ENCODE measurements at regions not wholly inside any gene's neighbourhood (a gene's known extent, or its start where the extent isn't known, plus 50 kb on each side); places are given as distances from the start of the nearest gene placed in this dataset.

- TF ChIP-seq ZBTB10 (CRISPR knock-in tag; IDR thresholded peaks at IDR 0.05; ENCODE audit: borderline replicate concordance) (no peak), RARA (CRISPR knock-in tag; IDR thresholded peaks at IDR 0.05) (peak; percentile 14; the same call in 1 of the 2 replicates), ZBTB1 (CRISPR knock-in tag; IDR thresholded peaks at IDR 0.05; ENCODE audit: borderline replicate concordance) (no peak), HNRNPH1 (optimal IDR thresholded peaks at IDR 0.05; ENCODE audit: low read depth, low read length) (no peak), RNF2 (conservative IDR thresholded peaks at IDR 0.05; ENCODE audit: low read depth) (no peak; the same call in 1 of the 2 replicates), HDAC1 (CRISPR knock-in tag; IDR thresholded peaks at IDR 0.05) (peak; percentile 27; the same call in 1 of the 2 replicates), ZNF558 (CRISPR knock-in tag; IDR thresholded peaks at IDR 0.05; ENCODE audit: borderline replicate concordance) (no peak), FOXP4 (CRISPR knock-in tag; IDR thresholded peaks at IDR 0.05) (no peak; the same call in 1 of the 2 replicates), ZNF780A (CRISPR knock-in tag; IDR thresholded peaks at IDR 0.05) (no peak), CREB1 (IDR thresholded peaks at IDR 0.05) (peak; percentile 61), CREB1 (CRISPR knock-in tag; IDR thresholded peaks at IDR 0.05) (no peak), TEAD2 (CRISPR knock-in tag; IDR thresholded peaks at IDR 0.05) (no peak), ZNF644 (CRISPR knock-in tag; IDR thresholded peaks at IDR 0.05; ENCODE audit: low read depth) (0 out of 2 replicates have a peak, but pooled peaks have one; percentile 49), KLF13 (CRISPR knock-in tag; IDR thresholded peaks at IDR 0.05) (no peak), ZNF605 (CRISPR knock-in tag; IDR thresholded peaks at IDR 0.05) (no peak), SALL1 (CRISPR knock-in tag; IDR thresholded peaks at IDR 0.05) (peak; percentile 62), AKAP8 (CRISPR knock-in tag; IDR thresholded peaks at IDR 0.05) (no peak), NR3C1 (CRISPR knock-in tag; IDR thresholded peaks at IDR 0.05) (no peak), NFIC (IDR thresholded peaks at IDR 0.05; ENCODE audit: low read length) (0 out of 2 replicates have a peak, but pooled peaks have one; percentile 15), FOXP1 (IDR thresholded peaks at IDR 0.05) (no peak), FOXP1 (CRISPR knock-in tag; IDR thresholded peaks at IDR 0.05) (peak; percentile 71), FOXO1 (CRISPR knock-in tag; IDR thresholded peaks at IDR 0.05) (peak; percentile 73; the same call in 1 of the 2 replicates), ZNF430 (CRISPR knock-in tag; IDR thresholded peaks at IDR 0.05) (no peak), RFX5 (IDR thresholded peaks at IDR 0.05; ENCODE audit: low read depth, low read length) (no peak), SAP130 (CRISPR knock-in tag; IDR thresholded peaks at IDR 0.05; ENCODE audit: low read depth) (peak; percentile 65), ZNF234 (CRISPR knock-in tag; conservative IDR thresholded peaks at IDR 0.05) (no peak), FOSL2 (CRISPR knock-in tag; IDR thresholded peaks at IDR 0.05) (peak; percentile 99), TFAP4 (IDR thresholded peaks at IDR 0.05; ENCODE audit: borderline replicate concordance, low read depth) (peak; percentile 95), RFXANK (CRISPR knock-in tag; IDR thresholded peaks at IDR 0.05) (no peak)
- TF ChIP-seq, protein P1, sequence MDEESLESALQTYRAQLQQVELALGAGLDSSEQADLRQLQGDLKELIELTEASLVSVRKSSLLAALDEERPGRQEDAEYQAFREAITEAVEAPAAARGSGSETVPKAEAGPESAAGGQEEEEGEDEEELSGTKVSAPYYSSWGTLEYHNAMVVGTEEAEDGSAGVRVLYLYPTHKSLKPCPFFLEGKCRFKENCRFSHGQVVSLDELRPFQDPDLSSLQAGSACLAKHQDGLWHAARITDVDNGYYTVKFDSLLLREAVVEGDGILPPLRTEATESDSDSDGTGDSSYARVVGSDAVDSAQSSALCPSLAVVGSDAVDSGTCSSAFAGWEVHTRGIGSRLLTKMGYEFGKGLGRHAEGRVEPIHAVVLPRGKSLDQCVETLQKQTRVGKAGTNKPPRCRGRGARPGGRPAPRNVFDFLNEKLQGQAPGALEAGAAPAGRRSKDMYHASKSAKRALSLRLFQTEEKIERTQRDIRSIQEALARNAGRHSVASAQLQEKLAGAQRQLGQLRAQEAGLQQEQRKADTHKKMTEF (CRISPR knock-in tag; IDR thresholded peaks at IDR 0.05): peak; percentile 32; the same call in 1 of the 2 replicates
Measured at GRCh38 chr15:79179108-79179561, 88.6 kb upstream of the RASGRF1 start (continued).

Data from HepG2 (cell line).